ENCODE measurements at regions not wholly inside any gene's neighbourhood (a gene's known extent, or its start where the extent isn't known, plus 50 kb on each side); places are given as distances from the start of the nearest gene placed in this dataset.

GRCh38 chr3:70635301-70635700 lies 322.9 kb upstream of the MDFIC2 start:
- no peak for TF ChIP-seq CTCF (IDR thresholded peaks at IDR 0.05)
- H3K4me1 Mint-ChIP-seq (ENCODE audit: low read depth) = no peaks in the 10 kb centered on the region
- H3K36me3 Mint-ChIP-seq (ENCODE audit: low read depth) = peaks cover 2% of the 10 kb centered on the region
- H3K27me3 Mint-ChIP-seq (ENCODE audit: low read depth) = peaks cover 10% of the 10 kb centered on the region
- H3K27ac Mint-ChIP-seq (ENCODE audit: unreplicated experiment) = no peak overlapping the region
- H3K9me3 Mint-ChIP-seq (ENCODE audit: low read depth) = peaks cover 10% of the 10 kb centered on the region
- no peak for DNase-seq (ENCODE audit: low spot score)
- no peak overlapping the region for H3K4me3 Mint-ChIP-seq (ENCODE audit: unreplicated experiment)

GRCh38 chr3:70631716-70632307 lies 319.4 kb upstream of the MDFIC2 start:
- no peaks in the 10 kb centered on the region for H3K9me3 Mint-ChIP-seq (ENCODE audit: low read depth)
- DNase-seq (ENCODE audit: low spot score) = no peak
- peaks cover 13% of the 10 kb centered on the region for H3K27me3 Mint-ChIP-seq (ENCODE audit: low read depth)
- H3K36me3 Mint-ChIP-seq (ENCODE audit: low read depth) = no peaks in the 10 kb centered on the region
- peaks cover 4% of the 10 kb centered on the region for H3K4me1 Mint-ChIP-seq (ENCODE audit: low read depth)
- no peak for TF ChIP-seq CTCF (IDR thresholded peaks at IDR 0.05)
- H3K27ac Mint-ChIP-seq (ENCODE audit: unreplicated experiment) = no peak overlapping the region
- H3K4me3 Mint-ChIP-seq (ENCODE audit: unreplicated experiment) = no peak overlapping the region

GRCh38 chr3:70621451-70621850 lies 309.0 kb upstream of the MDFIC2 start:
- peaks cover 35% of the 10 kb centered on the region for H3K27me3 Mint-ChIP-seq (ENCODE audit: low read depth)
- TF ChIP-seq CTCF (IDR thresholded peaks at IDR 0.05) = no peak
- H3K36me3 Mint-ChIP-seq (ENCODE audit: low read depth) = no peaks in the 10 kb centered on the region
- no peaks in the 10 kb centered on the region for H3K4me1 Mint-ChIP-seq (ENCODE audit: low read depth)
- H3K27ac Mint-ChIP-seq (ENCODE audit: unreplicated experiment) = no peak overlapping the region
- no peak for DNase-seq (ENCODE audit: low spot score)
- H3K4me3 Mint-ChIP-seq (ENCODE audit: unreplicated experiment) = no peak overlapping the region
- no peaks in the 10 kb centered on the region for H3K9me3 Mint-ChIP-seq (ENCODE audit: low read depth)

- peaks cover 35% of the 10 kb centered on the region for H3K27me3 Mint-ChIP-seq (ENCODE audit: low read depth)
- H3K4me1 Mint-ChIP-seq (ENCODE audit: low read depth) = no peaks in the 10 kb centered on the region
Observed at GRCh38 chr3:70620956-70621355, 308.5 kb upstream of the MDFIC2 start.

GRCh38 chr3:70620367-70620766 lies 307.9 kb upstream of the MDFIC2 start:
- Mint-ChIP-seq H3K4me1 (ENCODE audit: low read depth) (no peaks in the 10 kb centered on the region), H3K36me3 (ENCODE audit: low read depth) (no peaks in the 10 kb centered on the region), H3K27ac (ENCODE audit: unreplicated experiment) (no peak overlapping the region), H3K9me3 (ENCODE audit: low read depth) (no peaks in the 10 kb centered on the region), H3K4me3 (ENCODE audit: unreplicated experiment) (no peak overlapping the region), H3K27me3 (ENCODE audit: low read depth) (peaks cover 33% of the 10 kb centered on the region)
- no peak for DNase-seq (ENCODE audit: low spot score)
- TF ChIP-seq CTCF (IDR thresholded peaks at IDR 0.05) = no peak

More at GRCh38 chr3:70620956-70621355, 308.5 kb upstream of the MDFIC2 start:
- Mint-ChIP-seq H3K9me3 (ENCODE audit: low read depth) (no peaks in the 10 kb centered on the region), H3K4me3 (ENCODE audit: unreplicated experiment) (no peak overlapping the region), H3K36me3 (ENCODE audit: low read depth) (no peaks in the 10 kb centered on the region), H3K27ac (ENCODE audit: unreplicated experiment) (no peak overlapping the region)
- no peak for DNase-seq (ENCODE audit: low spot score)
- no peak for TF ChIP-seq CTCF (IDR thresholded peaks at IDR 0.05)
